ENCODE measurements at regions not wholly inside any gene's neighbourhood (a gene's known extent, or its start where the extent isn't known, plus 50 kb on each side); places are given as distances from the start of the nearest gene placed in this dataset.

- Histone ChIP-seq H3K4me1 (ENCODE audit: insufficient read depth, low read length) (no peaks in the 10 kb centered on the region), H3K27me3 (ENCODE audit: insufficient read depth, low read length) (no peaks in the 10 kb centered on the region), H3K9ac (ENCODE audit: low read depth, low read length) (no peak overlapping the region), H3K27ac (ENCODE audit: low read depth, low read length) (no peak overlapping the region), H3K4me3 (ENCODE audit: low read length) (no peak overlapping the region), H3K9me3 (ENCODE audit: insufficient read depth, low read depth, low read length) (no peaks in the 10 kb centered on the region; the same call in 1 of the 2 replicates), H3K36me3 (ENCODE audit: insufficient read depth, low read length) (no peaks in the 10 kb centered on the region)
- WGBS, result 94% methylated on average over 5 of the region's 5 CpGs
Observed at GRCh38 chr2:220117025-220117424, 489.6 kb downstream of the SLC4A3 start.

GRCh38 chr2:220120041-220120440 is 492.6 kb downstream of the SLC4A3 start:
- H3K9ac ChIP-seq (ENCODE audit: low read depth, low read length), result no peak overlapping the region
- no peak overlapping the region for H3K4me3 ChIP-seq (ENCODE audit: low read length)
- H3K27ac ChIP-seq (ENCODE audit: low read depth, low read length), result no peak overlapping the region
- no peaks in the 10 kb centered on the region for H3K27me3 ChIP-seq (ENCODE audit: insufficient read depth, low read length)
- H3K36me3 ChIP-seq (ENCODE audit: insufficient read depth, low read length), result no peaks in the 10 kb centered on the region
- no peaks in the 10 kb centered on the region for H3K4me1 ChIP-seq (ENCODE audit: insufficient read depth, low read length)
- 89% methylated on average over 2 of the region's 2 CpGs for WGBS
- H3K9me3 ChIP-seq (ENCODE audit: insufficient read depth, low read depth, low read length), result no peaks in the 10 kb centered on the region

GRCh38 chr2:220123751-220124150 is 496.3 kb downstream of the SLC4A3 start:
- Histone ChIP-seq H3K4me3 (ENCODE audit: low read length) (no peak overlapping the region), H3K27ac (ENCODE audit: low read depth, low read length) (no peak overlapping the region), H3K9me3 (ENCODE audit: insufficient read depth, low read depth, low read length) (no peaks in the 10 kb centered on the region), H3K9ac (ENCODE audit: low read depth, low read length) (no peak overlapping the region), H3K36me3 (ENCODE audit: insufficient read depth, low read length) (no peaks in the 10 kb centered on the region), H3K4me1 (ENCODE audit: insufficient read depth, low read length) (no peaks in the 10 kb centered on the region), H3K27me3 (ENCODE audit: insufficient read depth, low read length) (no peaks in the 10 kb centered on the region)
- 91% methylated on average over 2 of the region's 2 CpGs for WGBS

- no peak overlapping the region for H3K4me3 ChIP-seq (ENCODE audit: low read length)
- H3K9me3 ChIP-seq (ENCODE audit: insufficient read depth, low read depth, low read length), result peaks cover 2% of the 10 kb centered on the region; the same call in 1 of the 2 replicates
- no peaks in the 10 kb centered on the region for H3K27me3 ChIP-seq (ENCODE audit: insufficient read depth, low read length)
- WGBS, result 95% methylated on average over 8 of the region's 8 CpGs
- H3K27ac ChIP-seq (ENCODE audit: low read depth, low read length), result no peak overlapping the region
- H3K4me1 ChIP-seq (ENCODE audit: insufficient read depth, low read length), result no peaks in the 10 kb centered on the region
- H3K36me3 ChIP-seq (ENCODE audit: insufficient read depth, low read length), result no peaks in the 10 kb centered on the region
- no peak overlapping the region for H3K9ac ChIP-seq (ENCODE audit: low read depth, low read length)
Observed at GRCh38 chr2:220125551-220125950, 498.1 kb downstream of the SLC4A3 start.

GRCh38 chr2:220127311-220127710 is 499.9 kb downstream of the SLC4A3 start:
- WGBS, result 74% methylated on average over 3 of the region's 3 CpGs
- peaks cover 7% of the 10 kb centered on the region for H3K9me3 ChIP-seq (ENCODE audit: insufficient read depth, low read depth, low read length)

GRCh38 chr2:220127876-220128275 is 500.4 kb downstream of the SLC4A3 start:
- WGBS, result 95% methylated on average over 3 of the region's 5 CpGs
- no peak overlapping the region for H3K9ac ChIP-seq (ENCODE audit: low read depth, low read length)
- H3K27ac ChIP-seq (ENCODE audit: low read depth, low read length), result no peak overlapping the region
- H3K9me3 ChIP-seq (ENCODE audit: insufficient read depth, low read depth, low read length), result peaks cover 7% of the 10 kb centered on the region
- H3K4me3 ChIP-seq (ENCODE audit: low read length), result no peak overlapping the region
- no peaks in the 10 kb centered on the region for H3K27me3 ChIP-seq (ENCODE audit: insufficient read depth, low read length)
- no peaks in the 10 kb centered on the region for H3K4me1 ChIP-seq (ENCODE audit: insufficient read depth, low read length)
- H3K36me3 ChIP-seq (ENCODE audit: insufficient read depth, low read length), result no peaks in the 10 kb centered on the region

More at GRCh38 chr2:220127311-220127710, 499.9 kb downstream of the SLC4A3 start:
- Histone ChIP-seq H3K9ac (ENCODE audit: low read depth, low read length) (no peak overlapping the region), H3K4me3 (ENCODE audit: low read length) (no peak overlapping the region), H3K36me3 (ENCODE audit: insufficient read depth, low read length) (no peaks in the 10 kb centered on the region), H3K27me3 (ENCODE audit: insufficient read depth, low read length) (no peaks in the 10 kb centered on the region), H3K27ac (ENCODE audit: low read depth, low read length) (no peak overlapping the region), H3K4me1 (ENCODE audit: insufficient read depth, low read length) (no peaks in the 10 kb centered on the region)

- Histone ChIP-seq H3K9me3 (ENCODE audit: insufficient read depth, low read depth, low read length) (peaks cover 7% of the 10 kb centered on the region), H3K4me1 (ENCODE audit: insufficient read depth, low read length) (no peaks in the 10 kb centered on the region), H3K4me3 (ENCODE audit: low read length) (no peak overlapping the region), H3K27me3 (ENCODE audit: insufficient read depth, low read length) (no peaks in the 10 kb centered on the region), H3K9ac (ENCODE audit: low read depth, low read length) (no peak overlapping the region), H3K27ac (ENCODE audit: low read depth, low read length) (no peak overlapping the region), H3K36me3 (ENCODE audit: insufficient read depth, low read length) (no peaks in the 10 kb centered on the region)
- 92% methylated on average over 7 of the region's 7 CpGs for WGBS
Observed at GRCh38 chr2:220129391-220129790, 502.0 kb downstream of the SLC4A3 start.

- Histone ChIP-seq H3K27ac (ENCODE audit: low read depth, low read length) (no peak overlapping the region), H3K36me3 (ENCODE audit: insufficient read depth, low read length) (no peaks in the 10 kb centered on the region), H3K4me3 (ENCODE audit: low read length) (no peak overlapping the region), H3K27me3 (ENCODE audit: insufficient read depth, low read length) (no peaks in the 10 kb centered on the region), H3K9ac (ENCODE audit: low read depth, low read length) (no peak overlapping the region), H3K9me3 (ENCODE audit: insufficient read depth, low read depth, low read length) (peaks cover 7% of the 10 kb centered on the region), H3K4me1 (ENCODE audit: insufficient read depth, low read length) (no peaks in the 10 kb centered on the region)
- whole genome bisulfite sequencing, result 91% methylated on average over 5 of the region's 6 CpGs
Observed at GRCh38 chr2:220134756-220135534, 507.5 kb downstream of the SLC4A3 start.

- Histone ChIP-seq H3K27me3 (ENCODE audit: insufficient read depth, low read length) (no peaks in the 10 kb centered on the region), H3K27ac (ENCODE audit: low read depth, low read length) (no peak overlapping the region), H3K36me3 (ENCODE audit: insufficient read depth, low read length) (no peaks in the 10 kb centered on the region), H3K4me1 (ENCODE audit: insufficient read depth, low read length) (no peaks in the 10 kb centered on the region), H3K9me3 (ENCODE audit: insufficient read depth, low read depth, low read length) (no peaks in the 10 kb centered on the region), H3K4me3 (ENCODE audit: low read length) (no peak overlapping the region), H3K9ac (ENCODE audit: low read depth, low read length) (no peak overlapping the region)
- 84% methylated on average over 2 of the region's 2 CpGs for WGBS
Observed at GRCh38 chr2:220143336-220143735, 515.9 kb downstream of the SLC4A3 start.

GRCh38 chr2:220144411-220144810 is 517.0 kb downstream of the SLC4A3 start:
- Histone ChIP-seq H3K9ac (ENCODE audit: low read depth, low read length) (no peak overlapping the region), H3K9me3 (ENCODE audit: insufficient read depth, low read depth, low read length) (no peaks in the 10 kb centered on the region), H3K27me3 (ENCODE audit: insufficient read depth, low read length) (no peaks in the 10 kb centered on the region), H3K27ac (ENCODE audit: low read depth, low read length) (no peak overlapping the region), H3K4me3 (ENCODE audit: low read length) (no peak overlapping the region), H3K4me1 (ENCODE audit: insufficient read depth, low read length) (no peaks in the 10 kb centered on the region), H3K36me3 (ENCODE audit: insufficient read depth, low read length) (no peaks in the 10 kb centered on the region)
- WGBS, result 95% methylated on average over 2 of the region's 2 CpGs

- Histone ChIP-seq H3K4me3 (ENCODE audit: low read length) (no peak overlapping the region), H3K36me3 (ENCODE audit: insufficient read depth, low read length) (no peaks in the 10 kb centered on the region), H3K9ac (ENCODE audit: low read depth, low read length) (no peak overlapping the region), H3K9me3 (ENCODE audit: insufficient read depth, low read depth, low read length) (no peaks in the 10 kb centered on the region), H3K27me3 (ENCODE audit: insufficient read depth, low read length) (no peaks in the 10 kb centered on the region), H3K4me1 (ENCODE audit: insufficient read depth, low read length) (no peaks in the 10 kb centered on the region), H3K27ac (ENCODE audit: low read depth, low read length) (no peak overlapping the region)
- WGBS, result 94% methylated on average over 7 of the region's 7 CpGs
Observed at GRCh38 chr2:220147161-220148038, 520.0 kb downstream of the SLC4A3 start.
